Ishikawa (cell line): ENCODE measurements at regions not wholly inside any gene's neighbourhood (a gene's known extent, or its start where the extent isn't known, plus 50 kb on each side); places are given as distances from the start of the nearest gene placed in this dataset.
A peak's percentile ranks its signal among the peaks of the same experiment; 100 is the strongest.

Experiments used
- CEBPB ChIP-seq: IDR thresholded peaks from 2 replicates; pipeline ENCODE4 v1.6.1; 2012
- CREB1 ChIP-seq: IDR thresholded peaks from 2 replicates; pipeline ENCODE4 v1.6.1; 2012; ENCODE audit warnings: low read depth
- EGR1 ChIP-seq: IDR thresholded peaks from 2 replicates; pipeline ENCODE4 v1.6.1; 2012
- EP300 ChIP-seq: IDR thresholded peaks from 2 replicates; pipeline ENCODE4 v1.6.1; 2012; ENCODE audit warnings: borderline replicate concordance
- FOXM1 ChIP-seq: IDR thresholded peaks from 2 replicates; pipeline ENCODE4 v1.6.1; 2012; ENCODE audit warnings: low read depth, borderline replicate concordance
- MAX ChIP-seq: IDR thresholded peaks from 2 replicates; pipeline ENCODE4 v1.6.1; 2012
- NFIC ChIP-seq: IDR thresholded peaks from 2 replicates; pipeline ENCODE4 v1.6.1; 2012
- RAD21 ChIP-seq: IDR thresholded peaks from 2 replicates; pipeline ENCODE4 v1.6.1; 2012; ENCODE audit warnings: low read depth
- REST ChIP-seq: IDR thresholded peaks from 2 replicates; pipeline ENCODE4 v1.6.1; 2012; ENCODE audit warnings: low read depth, mild to moderate bottlenecking
- TAF1 ChIP-seq: IDR thresholded peaks from 2 replicates; pipeline ENCODE4 v1.6.1; 2012; ENCODE audit warnings: low read depth, mild to moderate bottlenecking
- TCF12 ChIP-seq: IDR thresholded peaks from 2 replicates; pipeline ENCODE4 v1.6.1; 2012; ENCODE audit warnings: low read depth
- TEAD4 ChIP-seq: IDR thresholded peaks from 2 replicates; pipeline ENCODE4 v1.6.1; 2012
- USF1 ChIP-seq: IDR thresholded peaks from 2 replicates; pipeline ENCODE4 v1.6.1; 2012
- YY1 ChIP-seq: IDR thresholded peaks from 2 replicates; pipeline ENCODE4 v1.6.1; 2012; ENCODE audit warnings: low read depth
- ZBTB7A ChIP-seq: IDR thresholded peaks from 2 replicates; pipeline ENCODE4 v1.6.1; 2012; ENCODE audit warnings: low read depth

- TF ChIP-seq TCF12 (no peak), USF1 (no peak), YY1 (no peak), NFIC (no peak), EGR1 (no peak), REST (no peak), FOXM1 (no peak), RAD21 (no peak), TEAD4 (no peak), MAX (no peak), TAF1 (no peak), EP300 (no peak), CREB1 (no peak), CEBPB (no peak), ZBTB7A (no peak)
Measured at GRCh38 chr11:127474766-127475165, 474.2 kb upstream of the KIRREL3 start.

GRCh38 chr11:127472505-127472904, 471.9 kb upstream of the KIRREL3 start:
- TF ChIP-seq CEBPB (no peak), TCF12 (no peak), TAF1 (no peak), NFIC (no peak), USF1 (no peak), EGR1 (no peak), FOXM1 (no peak), REST (no peak), RAD21 (no peak), YY1 (no peak)

- no peak for TF ChIP-seq EGR1
- no peak for TF ChIP-seq MAX
- TF ChIP-seq REST, result no peak
- TF ChIP-seq CREB1, result no peak
- no peak for TF ChIP-seq TEAD4
- no peak for TF ChIP-seq RAD21
- no peak for TF ChIP-seq TAF1
- no peak for TF ChIP-seq YY1
- no peak for TF ChIP-seq NFIC
- no peak for TF ChIP-seq EP300
Measured at GRCh38 chr11:127471662-127472061, 471.1 kb upstream of the KIRREL3 start.

GRCh38 chr11:127470306-127470884, 469.8 kb upstream of the KIRREL3 start:
- TF ChIP-seq RAD21, result peak; percentile 41
- TF ChIP-seq CREB1, result no peak

- no peak for TF ChIP-seq CEBPB
- TF ChIP-seq CREB1, result no peak
- no peak for TF ChIP-seq REST
- no peak for TF ChIP-seq MAX
- no peak for TF ChIP-seq NFIC
- TF ChIP-seq USF1, result no peak
- TF ChIP-seq ZBTB7A, result no peak
- no peak for TF ChIP-seq YY1
- no peak for TF ChIP-seq TAF1
- no peak for TF ChIP-seq EGR1
- TF ChIP-seq FOXM1, result no peak
- no peak for TF ChIP-seq TEAD4
- no peak for TF ChIP-seq RAD21
- TF ChIP-seq TCF12, result no peak
- no peak for TF ChIP-seq EP300
Measured at GRCh38 chr11:127464325-127464724, 463.8 kb upstream of the KIRREL3 start.
